IPS-18c (cell line): ENCODE measurements at regions not wholly inside any gene's neighbourhood (a gene's known extent, or its start where the extent isn't known, plus 50 kb on each side); places are given as distances from the start of the nearest gene placed in this dataset.

Experiments
- H3K4me3 ChIP-seq: 2 replicates; pipeline ENCODE4 v1.7.0; 2013; ENCODE audit warnings: low read depth, mild to moderate bottlenecking, low read length, moderate library complexity; ENCODE audit not compliant: insufficient read depth
- H3K9me3 ChIP-seq: one replicate; pipeline ENCODE4 v1.6.1; 2013; ENCODE audit warnings: mild to moderate bottlenecking, low read length, moderate library complexity; ENCODE audit not compliant: control insufficient read depth, insufficient read depth

DNA sequence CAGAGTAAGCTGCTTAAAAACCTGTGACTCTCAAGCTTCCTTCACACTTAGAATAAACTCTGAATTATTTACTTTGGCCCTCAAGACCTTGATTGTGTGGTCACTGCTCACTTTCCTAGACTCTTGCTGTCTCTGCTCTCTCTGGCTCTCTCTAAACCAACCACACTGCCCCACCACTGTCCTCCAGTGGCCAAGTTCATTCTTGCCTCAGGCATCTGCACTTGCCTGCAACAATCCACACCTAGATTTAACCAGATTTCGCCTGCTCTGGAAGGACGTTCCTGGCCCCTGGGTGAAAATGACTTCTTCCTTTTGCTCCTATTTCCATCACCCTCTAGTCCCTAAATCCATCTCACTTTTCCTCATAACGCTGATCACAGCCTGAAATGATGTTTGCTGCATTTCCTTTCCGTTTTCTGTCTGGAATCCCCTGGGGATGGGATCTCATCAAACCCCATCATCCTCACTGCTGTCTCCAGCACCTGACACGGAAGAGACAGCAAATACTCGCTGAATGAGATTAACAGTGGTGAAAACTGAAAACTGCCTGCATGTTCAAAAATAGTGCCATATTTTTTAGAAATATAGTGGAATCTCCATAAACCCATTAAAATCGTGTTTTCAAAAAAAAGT is 232.6 kb downstream of the UQCRFS1 start:
- Histone ChIP-seq H3K9me3 (peaks cover 2% of the 10 kb centered on the region), H3K4me3 (no peak overlapping the region)

GRCh38 chr19:28977826-28978225 is 235.1 kb downstream of the UQCRFS1 start:
- no peak overlapping the region for H3K4me3 ChIP-seq
- peaks cover 2% of the 10 kb centered on the region for H3K9me3 ChIP-seq

- H3K9me3 ChIP-seq = peaks cover 3% of the 10 kb centered on the region
These were observed 240.7 kb downstream of the UQCRFS1 start for GRCh38 chr19:28972058-28972852.

GRCh38 chr19:28971513-28971912 is 241.4 kb downstream of the UQCRFS1 start:
- Histone ChIP-seq H3K9me3 (peaks cover 4% of the 10 kb centered on the region), H3K4me3 (no peak overlapping the region)

More at GRCh38 chr19:28972058-28972852, 240.7 kb downstream of the UQCRFS1 start:
- H3K4me3 ChIP-seq = no peak overlapping the region

DNA sequence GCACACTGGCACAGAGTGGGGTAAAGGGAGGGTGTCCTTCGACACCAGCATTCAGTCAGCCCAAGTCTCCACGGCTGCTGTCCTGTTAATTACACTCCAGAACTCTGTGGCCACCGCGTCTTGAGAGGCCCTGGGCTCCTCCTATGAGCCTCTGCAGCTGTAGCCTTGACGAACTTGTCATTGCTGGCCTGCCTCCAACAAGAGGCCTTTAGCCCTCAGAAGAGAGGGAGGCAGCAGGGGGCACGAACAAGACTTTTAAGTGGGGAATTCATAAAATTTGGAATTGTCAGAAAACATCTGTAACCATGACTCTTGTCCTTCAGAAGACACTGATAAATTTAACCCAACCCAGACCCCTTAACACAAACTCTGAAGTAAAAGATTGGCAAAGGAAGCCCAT is 241.9 kb downstream of the UQCRFS1 start:
- Histone ChIP-seq H3K9me3 (peaks cover 4% of the 10 kb centered on the region), H3K4me3 (no peak overlapping the region)

DNA sequence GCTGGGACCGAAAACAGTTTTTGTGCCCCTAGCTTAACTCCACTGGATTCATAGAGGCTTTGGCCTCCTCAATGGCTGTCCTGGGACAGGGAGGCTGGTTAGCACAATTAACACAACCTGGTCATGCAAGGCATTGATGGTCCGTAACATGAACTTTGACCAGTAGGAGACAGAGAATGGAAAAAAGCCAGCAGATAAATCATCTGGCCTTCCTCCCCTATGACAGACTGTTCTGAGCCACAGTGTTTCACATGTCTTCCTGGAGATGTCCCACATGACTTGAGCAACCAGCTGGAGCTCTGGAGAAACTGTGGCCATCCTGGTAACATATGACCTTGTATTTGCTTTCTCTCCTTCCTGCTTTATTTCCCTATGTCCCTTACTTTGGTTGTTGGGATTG is 244.2 kb downstream of the UQCRFS1 start:
- H3K4me3 ChIP-seq = no peak overlapping the region
- H3K9me3 ChIP-seq = peaks cover 4% of the 10 kb centered on the region

DNA sequence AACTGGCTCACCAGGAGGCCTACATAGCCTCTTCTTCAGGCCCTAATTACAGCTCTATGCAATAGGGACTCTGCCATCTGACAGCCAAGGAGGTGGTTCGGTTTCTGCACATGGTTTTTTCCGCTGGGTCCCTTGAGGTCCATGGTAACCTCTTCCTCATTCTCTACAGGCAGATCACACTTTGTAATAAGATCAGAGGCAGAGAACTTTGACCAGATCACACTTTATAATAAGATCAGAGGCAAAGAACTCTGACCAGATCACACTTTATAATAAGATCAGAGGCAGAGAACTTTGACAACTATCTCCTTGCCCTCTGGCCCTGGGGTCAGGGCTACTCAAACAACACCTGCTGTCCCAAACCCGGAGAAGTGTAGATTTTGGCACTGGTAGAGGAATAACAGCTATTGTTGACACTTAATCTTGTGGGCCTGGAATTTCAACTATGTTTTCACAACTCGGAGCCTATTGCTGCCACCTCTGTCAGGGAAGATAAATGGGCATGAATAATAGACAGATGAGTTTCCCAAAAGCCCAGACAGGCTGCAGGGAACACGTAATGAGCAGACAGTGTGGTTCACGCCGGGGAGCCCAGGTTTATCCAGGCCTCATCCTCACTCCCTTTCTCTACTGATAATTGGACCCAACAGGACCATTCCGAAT is 246.1 kb downstream of the UQCRFS1 start:
- peaks cover 4% of the 10 kb centered on the region for H3K9me3 ChIP-seq
- H3K4me3 ChIP-seq = no peak overlapping the region

DNA sequence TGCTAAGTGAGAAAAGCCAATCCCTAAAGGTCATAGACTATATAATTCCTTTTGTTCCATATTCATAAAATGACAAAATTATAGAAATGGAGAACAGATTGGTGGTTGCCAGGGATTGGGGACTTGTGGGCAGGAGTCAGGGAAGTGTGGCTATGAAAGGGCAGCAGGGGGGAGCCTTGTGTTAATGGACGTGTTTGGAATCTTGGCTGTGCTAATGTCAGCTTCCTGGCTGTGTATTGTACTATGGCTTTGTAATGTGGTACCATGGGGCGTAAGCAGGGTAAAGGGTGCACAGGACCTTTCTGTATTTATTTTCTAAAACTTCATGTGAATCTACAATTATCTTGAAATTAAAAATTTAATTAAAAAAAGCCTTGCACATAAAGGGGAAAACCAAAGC is 248.5 kb downstream of the UQCRFS1 start:
- Histone ChIP-seq H3K4me3 (no peak overlapping the region), H3K9me3 (peaks cover 4% of the 10 kb centered on the region)

GRCh38 chr19:28963486-28964250 is 249.3 kb downstream of the UQCRFS1 start:
- Histone ChIP-seq H3K9me3 (peaks cover 4% of the 10 kb centered on the region), H3K4me3 (no peak overlapping the region)

DNA sequence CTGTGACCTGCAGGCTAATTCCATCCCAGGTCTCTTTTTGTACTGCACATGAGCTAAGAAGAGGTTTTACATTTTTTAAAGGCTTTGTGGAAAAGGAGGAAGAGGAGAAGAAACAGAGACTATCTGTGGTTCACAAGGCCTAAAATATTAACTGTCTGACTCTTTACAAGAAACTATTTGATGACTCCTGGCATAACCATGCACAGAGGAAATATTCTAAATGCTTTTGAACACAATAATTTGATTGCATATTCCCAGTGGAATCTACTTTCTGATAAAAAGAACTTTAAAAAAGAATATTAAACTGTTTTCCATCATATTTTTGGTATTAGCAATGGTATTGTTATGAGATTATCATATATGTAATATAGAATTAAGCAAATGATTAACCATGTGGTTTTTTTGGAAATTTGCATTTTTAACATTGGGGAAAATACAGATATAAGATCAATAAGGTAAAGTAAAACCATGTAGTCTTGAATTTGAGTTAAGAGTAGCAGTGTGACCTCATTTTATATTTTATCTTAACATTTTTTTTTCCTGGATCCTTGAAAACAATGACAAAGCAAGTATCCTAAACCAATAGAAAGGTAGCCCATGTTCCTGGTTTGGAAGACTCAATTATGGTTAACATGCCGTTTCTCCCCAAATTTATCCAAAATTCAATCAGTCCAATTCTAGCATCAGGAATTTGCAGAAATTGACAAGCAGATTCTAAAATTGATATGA is 251.0 kb downstream of the UQCRFS1 start:
- Histone ChIP-seq H3K4me3 (no peak overlapping the region), H3K9me3 (no peaks in the 10 kb centered on the region)

DNA sequence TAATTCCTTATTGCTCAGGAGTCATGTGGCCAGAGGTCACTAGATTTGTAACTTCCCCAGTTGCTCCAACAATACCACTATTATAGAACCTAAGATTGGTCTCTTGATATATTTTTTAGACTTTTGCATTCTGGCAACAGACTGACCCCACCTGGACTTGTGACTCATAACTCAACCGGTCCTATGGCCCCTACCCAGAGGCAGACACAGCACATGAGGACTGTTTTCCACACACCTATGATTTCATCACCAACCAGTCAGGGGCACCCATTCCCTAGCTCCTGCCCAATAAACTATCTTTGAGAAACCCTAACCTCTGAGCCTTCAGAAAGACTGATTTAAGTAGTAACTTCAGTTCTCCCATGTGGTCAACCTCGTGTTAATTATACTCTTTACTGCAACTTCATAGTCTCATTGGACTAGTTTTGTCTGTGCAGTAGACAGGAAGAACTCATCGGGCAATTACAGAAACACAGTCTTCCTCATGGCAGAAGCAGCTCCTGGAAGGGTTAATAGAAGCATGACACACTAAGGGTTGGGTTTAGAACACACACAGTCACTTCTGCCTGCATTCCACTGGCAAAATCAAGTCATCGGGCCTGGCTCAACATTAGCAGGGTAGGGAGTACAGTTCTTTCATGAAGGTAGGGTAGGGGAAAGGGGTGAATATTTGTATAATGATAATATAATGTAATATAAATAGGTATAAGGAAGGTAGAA is 251.8 kb downstream of the UQCRFS1 start:
- no peaks in the 10 kb centered on the region for H3K9me3 ChIP-seq
- H3K4me3 ChIP-seq = no peak overlapping the region

- no peak overlapping the region for H3K4me3 ChIP-seq
- no peaks in the 10 kb centered on the region for H3K9me3 ChIP-seq
These were observed 252.4 kb downstream of the UQCRFS1 start for GRCh38 chr19:28960586-28960985.

GRCh38 chr19:28956961-28957360 is 256.0 kb downstream of the UQCRFS1 start:
- no peaks in the 10 kb centered on the region for H3K9me3 ChIP-seq

DNA sequence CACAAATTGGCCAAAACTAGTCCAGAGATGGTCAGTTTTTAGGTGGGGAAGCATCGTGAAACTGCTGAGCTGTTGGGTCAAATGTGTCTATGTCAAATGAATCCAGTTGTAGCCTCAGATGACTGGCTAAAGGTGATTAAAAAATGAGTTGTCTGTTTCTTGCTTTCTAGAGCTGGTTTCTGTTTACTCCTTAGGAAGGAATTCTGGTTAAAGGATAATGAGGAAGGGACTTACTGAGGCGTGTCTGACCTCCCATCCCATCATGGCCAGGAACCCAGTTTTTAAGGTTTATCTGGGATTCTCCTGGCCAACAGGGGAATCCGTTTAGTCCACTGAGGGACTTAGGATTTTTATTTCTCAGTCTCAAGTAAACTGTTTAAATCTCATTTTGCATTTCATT is 256.5 kb downstream of the UQCRFS1 start:
- Histone ChIP-seq H3K9me3 (no peaks in the 10 kb centered on the region), H3K4me3 (no peak overlapping the region)

More at GRCh38 chr19:28956961-28957360, 256.0 kb downstream of the UQCRFS1 start:
- H3K4me3 ChIP-seq = no peak overlapping the region

DNA sequence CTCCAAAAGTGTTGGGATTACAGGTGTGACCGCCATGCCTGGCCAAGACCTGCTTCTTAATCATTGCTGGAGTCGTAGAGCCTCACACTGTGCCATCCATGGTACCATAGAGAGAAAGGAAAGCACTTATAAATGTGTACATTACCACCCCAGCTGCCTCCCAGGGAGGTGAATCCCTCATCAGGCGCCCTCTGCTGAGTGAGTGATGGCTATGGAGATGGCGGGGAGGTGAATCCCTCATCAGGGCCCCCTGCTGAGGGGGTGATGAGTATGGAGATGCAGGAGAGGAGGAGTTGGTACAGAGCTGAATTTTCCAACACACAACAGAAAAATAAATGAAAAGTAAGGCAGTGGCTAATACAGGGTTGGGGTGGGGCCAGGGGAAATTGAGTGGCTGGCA is 263.4 kb downstream of the UQCRFS1 start:
- Histone ChIP-seq H3K4me3 (no peak overlapping the region), H3K9me3 (no peaks in the 10 kb centered on the region)

- no peak overlapping the region for H3K4me3 ChIP-seq
- H3K9me3 ChIP-seq = no peaks in the 10 kb centered on the region
These were observed 263.9 kb downstream of the UQCRFS1 start for GRCh38 chr19:28949027-28949426.
